CD4-positive, alpha-beta T cell treated with Interleukin-4 for 4 hours (primary cell): ENCODE measurements at regions not wholly inside any gene's neighbourhood (a gene's known extent, or its start where the extent isn't known, plus 50 kb on each side); places are given as distances from the start of the nearest gene placed in this dataset.

Experiments
- DNase-seq: peaks from one replicate; pipeline ENCODE4 v3.0.0-alpha.2; 2020

GRCh38 chr3:124094496-124094895, 102.6 kb upstream of the ROPN1 start:
- DNase-seq, result no peak

- DNase-seq, result no peak
These were observed 105.6 kb upstream of the ROPN1 start for GRCh38 chr3:124097362-124098131.

- no peak for DNase-seq
These were observed 109.7 kb upstream of the ROPN1 start for GRCh38 chr3:124101643-124102042.

GRCh38 chr3:124107104-124107890, 115.4 kb upstream of the ROPN1 start:
- no peak for DNase-seq

GRCh38 chr3:124108446-124108845, 116.5 kb upstream of the ROPN1 start:
- no peak for DNase-seq

GRCh38 chr3:124113485-124113884, 121.6 kb upstream of the ROPN1 start:
- DNase-seq, result no peak

- DNase-seq, result no peak
These were observed 123.4 kb upstream of the ROPN1 start for GRCh38 chr3:124115279-124115678.

GRCh38 chr3:124115956-124116355, 124.0 kb upstream of the ROPN1 start:
- DNase-seq, result no peak

GRCh38 chr3:124116906-124117305, 125.0 kb upstream of the ROPN1 start:
- no peak for DNase-seq

GRCh38 chr3:124117486-124117885, 125.6 kb upstream of the ROPN1 start:
- no peak for DNase-seq

- DNase-seq, result no peak
These were observed 126.5 kb upstream of the ROPN1 start for GRCh38 chr3:124118397-124118796.

- no peak for DNase-seq
These were observed 127.3 kb upstream of the ROPN1 start for GRCh38 chr3:124119056-124119716.

- DNase-seq, result no peak
These were observed 129.7 kb upstream of the ROPN1 start for GRCh38 chr3:124121379-124122312.

GRCh38 chr3:124125315-124125714, 133.4 kb upstream of the ROPN1 start:
- no peak for DNase-seq

- DNase-seq, result no peak
These were observed 134.6 kb upstream of the ROPN1 start for GRCh38 chr3:124126436-124127023.

GRCh38 chr3:124131158-124131557, 139.2 kb upstream of the ROPN1 start:
- DNase-seq, result no peak

- no peak for DNase-seq
These were observed 139.7 kb upstream of the ROPN1 start for GRCh38 chr3:124131580-124131979.

- DNase-seq, result no peak
These were observed 140.9 kb upstream of the ROPN1 start for GRCh38 chr3:124132813-124133212.

GRCh38 chr3:124133366-124133940, 141.5 kb upstream of the ROPN1 start:
- DNase-seq, result no peak

- DNase-seq, result no peak
These were observed 145.3 kb upstream of the ROPN1 start for GRCh38 chr3:124137216-124137615.

GRCh38 chr3:124138148-124138547, 146.2 kb upstream of the ROPN1 start:
- no peak for DNase-seq

GRCh38 chr3:124140746-124141145, 148.8 kb upstream of the ROPN1 start:
- DNase-seq, result no peak
